Activated gamma-delta T cell treated with Interleukin-2 at 50 U/mL for 16 hours (primary cell): ENCODE measurements at regions not wholly inside any gene's neighbourhood (a gene's known extent, or its start where the extent isn't known, plus 50 kb on each side); places are given as distances from the start of the nearest gene placed in this dataset.

ENCODE experiments used
- DNase-seq: peaks from one replicate; pipeline ENCODE4 v3.0.0-alpha.2; 2020

DNA sequence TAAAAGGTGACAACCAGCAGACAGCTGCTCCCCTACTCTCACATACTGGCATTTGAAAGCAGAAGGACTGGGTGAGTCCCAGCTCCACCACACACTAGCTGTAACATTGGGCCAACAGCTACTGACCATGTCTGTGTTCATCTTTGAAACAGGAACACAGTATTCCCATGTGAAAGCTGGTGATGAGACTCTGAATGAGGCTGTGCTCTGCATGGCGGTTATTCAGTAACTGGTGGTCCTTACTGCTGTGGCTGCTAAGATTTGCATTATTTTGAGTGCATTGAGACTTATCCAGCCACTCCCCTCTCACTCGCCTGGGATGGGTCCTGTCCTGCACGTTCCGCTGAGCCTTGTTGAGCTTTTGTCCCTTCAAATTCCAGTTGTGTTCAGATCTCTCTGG is 342.9 kb downstream of the FOXL1 start:
- no peak for DNase-seq

DNA sequence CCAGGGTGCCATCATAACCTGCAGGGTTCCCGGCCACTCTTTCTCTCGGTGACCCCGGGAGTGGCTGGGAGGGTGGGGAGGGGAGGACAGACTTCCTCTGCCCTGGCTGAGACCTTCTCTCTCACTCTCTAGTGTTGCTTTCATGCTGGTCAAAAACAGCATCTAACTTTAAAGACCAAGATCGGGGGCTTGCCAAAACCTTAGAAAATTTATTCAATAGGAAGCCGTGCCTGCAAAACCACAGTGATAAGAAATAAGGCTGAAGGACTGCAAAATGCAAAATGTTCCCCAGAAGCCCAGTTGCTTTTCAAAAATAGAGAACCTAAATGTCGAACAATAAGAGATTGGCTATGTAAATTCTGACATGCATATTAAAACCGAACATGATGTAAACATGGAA is 344.0 kb downstream of the FOXL1 start:
- no peak for DNase-seq

DNA sequence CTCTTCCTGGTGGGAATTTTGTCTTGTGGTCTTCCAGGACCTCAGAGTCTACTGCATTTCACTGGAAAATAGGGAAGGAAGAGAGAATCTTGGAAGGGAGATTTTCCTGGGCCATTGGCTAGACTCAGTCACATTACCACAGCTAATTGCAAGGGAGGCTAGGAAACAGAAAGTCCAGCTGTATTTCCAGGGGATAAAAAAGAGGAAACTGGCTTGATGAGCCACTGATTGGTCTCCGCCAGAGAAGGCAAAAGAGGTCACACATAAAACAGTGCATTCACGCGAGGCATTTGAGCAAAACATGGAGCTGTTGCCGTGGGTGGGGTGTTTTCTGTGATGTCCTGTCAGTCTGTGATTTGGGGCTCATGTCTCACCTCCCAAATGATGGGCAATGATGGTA is 345.3 kb downstream of the FOXL1 start:
- no peak for DNase-seq

DNA sequence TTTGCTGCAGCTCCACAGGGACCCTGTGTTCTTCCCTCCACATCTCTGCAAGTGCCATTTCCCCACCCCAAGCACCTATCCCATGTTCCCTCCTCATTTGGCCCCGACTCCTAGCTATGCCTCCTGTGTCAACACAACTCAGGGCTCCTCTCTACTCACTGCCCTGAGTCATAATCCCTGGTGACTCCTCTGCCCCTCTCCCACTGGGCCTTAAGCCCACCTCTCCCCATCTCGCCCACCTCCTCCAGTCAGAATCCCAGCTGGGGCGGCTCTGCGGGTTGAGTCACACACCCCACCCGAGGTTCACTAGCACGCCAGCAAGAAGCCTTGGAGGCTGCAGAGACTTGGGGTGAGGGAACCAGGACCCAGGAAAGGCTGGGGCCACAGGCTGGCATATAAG is 346.2 kb downstream of the FOXL1 start:
- DNase-seq = no peak

DNA sequence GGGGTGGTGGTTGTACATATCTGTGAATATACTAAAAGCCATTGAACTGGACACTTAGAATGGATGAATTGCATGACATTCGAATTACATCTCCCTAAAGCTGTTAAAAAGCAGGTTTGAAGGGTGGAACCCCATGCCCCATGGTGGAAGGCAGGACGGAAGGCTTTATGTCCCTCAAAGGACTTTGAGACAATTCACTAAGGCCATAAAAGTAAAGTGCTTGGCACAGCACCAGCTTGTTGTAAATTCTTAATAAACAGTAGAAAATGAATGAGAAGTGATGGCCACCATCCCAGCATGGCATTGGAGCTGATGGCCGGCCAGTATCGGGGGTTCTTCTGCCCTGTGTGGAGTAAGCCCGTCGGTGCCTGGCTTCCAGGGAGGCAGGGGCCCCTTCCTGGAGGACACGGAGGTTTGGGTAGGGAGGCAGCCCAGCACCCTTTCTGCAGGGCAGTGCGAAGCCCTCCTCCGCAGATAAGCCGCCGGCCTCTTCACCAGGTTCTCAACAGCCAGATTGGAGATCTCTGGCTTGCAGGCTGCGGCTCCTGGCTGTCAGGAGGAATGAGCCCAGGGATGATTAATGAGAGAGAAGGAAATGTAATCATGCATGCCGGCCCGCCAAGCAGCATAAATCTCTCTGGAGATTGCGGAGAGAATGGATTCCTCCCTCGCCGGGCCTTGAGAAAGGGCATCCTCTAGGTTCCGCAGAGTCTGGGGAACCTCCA is 346.9 kb downstream of the FOXL1 start:
- DNase-seq = no peak

DNA sequence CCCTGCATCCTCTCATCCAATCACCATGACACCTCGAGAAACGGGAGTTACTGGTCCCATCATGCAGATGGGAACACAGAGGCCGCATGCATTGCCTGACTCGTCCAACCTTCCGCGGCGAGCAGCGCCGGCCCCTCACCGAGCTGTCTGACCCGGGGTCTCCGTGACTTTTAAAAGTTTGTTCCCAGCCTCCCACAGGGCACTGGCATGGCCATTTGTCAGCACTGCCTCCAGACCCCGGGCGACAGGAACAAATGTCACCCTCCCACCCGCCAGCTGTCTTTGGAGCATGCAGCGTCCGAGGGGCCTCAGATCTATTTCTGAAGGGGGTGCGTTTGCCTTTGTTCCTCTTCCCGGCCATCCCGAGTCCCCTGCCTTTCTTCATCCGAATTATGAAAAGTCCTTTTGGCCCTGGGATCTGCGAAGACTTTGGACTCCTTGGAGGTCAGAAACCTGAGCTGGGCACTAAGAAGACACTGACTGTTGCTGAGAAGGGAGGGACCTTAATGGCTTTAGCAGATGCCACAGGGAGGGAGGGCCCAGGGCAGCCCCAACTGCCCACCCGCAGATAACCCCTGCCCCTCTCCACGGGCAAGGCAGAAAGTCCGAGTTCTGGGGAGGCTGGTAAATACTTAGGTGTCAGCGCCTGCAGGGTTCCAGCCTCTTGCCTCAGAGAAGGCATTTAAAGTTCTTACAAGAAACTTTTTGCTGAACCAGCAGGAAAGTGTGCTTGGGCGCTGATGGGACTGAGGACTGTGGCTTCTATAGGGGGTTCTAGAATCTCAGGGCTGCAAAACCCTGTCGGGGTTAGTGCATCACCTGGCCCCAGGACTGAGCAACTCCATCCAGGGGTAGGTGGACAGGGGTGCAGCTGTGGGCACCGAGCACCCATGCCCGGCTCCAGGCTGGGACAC is 348.1 kb downstream of the FOXL1 start:
- DNase-seq = no peak

DNA sequence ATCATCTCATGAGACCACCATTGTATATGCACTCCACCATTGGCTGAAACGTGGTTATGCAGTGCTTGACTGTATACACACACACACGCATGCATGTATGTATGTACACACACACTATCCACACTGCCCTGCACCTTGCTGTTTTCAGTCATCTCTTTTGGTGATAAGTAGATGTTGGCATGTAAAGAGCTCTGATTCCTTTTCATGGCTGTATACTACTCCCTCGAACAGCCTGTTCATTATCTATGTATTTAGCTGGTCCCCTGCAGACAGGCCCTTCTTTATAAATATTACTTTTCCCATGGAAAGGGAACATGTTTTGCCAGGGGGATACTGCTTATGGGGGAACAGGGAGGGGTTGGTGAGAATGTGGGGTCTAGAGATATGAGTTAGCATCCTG is 349.4 kb downstream of the FOXL1 start:
- no peak for DNase-seq

DNA sequence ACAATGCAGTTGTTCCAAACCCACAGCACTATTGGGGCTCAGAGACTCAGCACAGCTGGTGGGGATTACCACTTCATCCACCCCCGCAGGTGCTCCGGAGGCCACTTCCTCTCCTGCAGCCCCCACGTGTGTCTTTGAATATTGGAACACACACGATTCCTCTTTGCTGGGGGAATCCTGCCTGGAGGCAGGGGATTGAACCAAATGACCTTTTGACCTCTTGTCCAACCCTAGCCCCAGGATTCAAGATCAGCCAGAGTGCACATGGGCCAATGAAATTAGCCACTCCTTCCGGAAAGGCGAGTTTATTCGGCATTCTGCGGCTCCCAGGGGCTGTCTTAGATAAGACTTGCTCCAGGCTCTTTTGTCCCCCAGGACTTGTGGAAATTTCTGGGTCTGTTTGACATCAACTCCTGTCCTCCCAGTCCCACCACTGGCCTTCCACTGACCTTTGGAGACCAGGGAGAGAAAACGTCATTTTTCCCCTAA is 350.2 kb downstream of the FOXL1 start:
- no peak for DNase-seq

DNA sequence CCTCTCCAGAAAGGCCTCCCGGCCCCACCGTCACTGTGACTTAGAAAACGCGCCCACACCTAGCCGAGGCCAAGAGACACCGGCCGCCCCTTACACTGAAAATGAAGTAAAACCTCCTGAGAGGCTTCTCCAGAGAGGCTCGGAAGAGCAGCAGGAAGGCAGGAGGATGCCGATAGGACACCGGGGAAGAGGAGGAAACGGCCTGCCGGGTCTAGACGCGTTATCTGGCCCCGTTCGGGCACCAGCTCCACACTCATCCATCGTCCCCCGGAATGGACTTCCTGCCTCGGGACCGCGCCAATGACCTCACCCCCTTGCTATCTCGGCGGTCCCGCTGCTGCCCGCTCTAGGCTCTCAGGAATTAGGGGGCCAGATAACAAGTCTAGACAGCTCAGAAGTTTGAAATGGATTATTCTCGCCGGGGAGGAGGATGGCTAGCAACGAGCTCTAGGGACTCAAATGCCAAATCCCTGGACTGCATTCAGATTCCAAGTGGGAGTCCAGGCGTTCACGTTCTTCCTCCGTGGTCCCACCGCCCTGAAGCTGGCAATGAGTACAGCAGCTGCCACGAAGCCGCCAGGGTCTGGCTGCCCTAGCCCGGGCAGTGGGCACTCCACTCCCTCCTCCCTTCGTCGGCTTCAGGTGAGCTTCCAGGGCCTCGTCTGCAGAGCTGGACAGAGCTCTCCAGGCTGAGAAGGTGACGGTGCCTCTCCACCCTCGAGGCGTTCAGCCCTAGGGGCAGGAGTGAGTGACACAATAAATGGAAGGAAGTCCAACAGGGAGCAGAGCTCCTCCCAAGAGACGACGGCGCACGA is 350.9 kb downstream of the FOXL1 start:
- no peak for DNase-seq

DNA sequence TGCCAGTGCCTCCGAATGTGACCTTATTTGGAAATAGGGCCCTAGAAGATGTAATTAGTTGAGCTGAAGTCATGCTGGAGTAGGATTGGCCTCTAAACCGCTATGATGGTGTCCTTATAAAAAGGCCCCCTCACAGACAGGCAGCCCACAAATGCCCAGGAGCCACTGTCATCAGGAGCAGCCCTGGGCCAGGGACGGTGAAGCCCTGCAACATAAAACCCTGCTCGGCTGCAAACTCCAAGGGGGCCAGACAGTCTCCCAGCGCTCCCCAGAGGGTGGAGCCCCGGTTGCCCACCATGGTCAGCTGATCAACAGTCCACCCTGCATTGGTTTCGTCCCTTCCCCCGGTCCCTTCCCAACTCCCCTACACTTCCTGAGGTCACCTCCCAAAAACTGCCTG is 351.7 kb downstream of the FOXL1 start:
- no peak for DNase-seq

DNA sequence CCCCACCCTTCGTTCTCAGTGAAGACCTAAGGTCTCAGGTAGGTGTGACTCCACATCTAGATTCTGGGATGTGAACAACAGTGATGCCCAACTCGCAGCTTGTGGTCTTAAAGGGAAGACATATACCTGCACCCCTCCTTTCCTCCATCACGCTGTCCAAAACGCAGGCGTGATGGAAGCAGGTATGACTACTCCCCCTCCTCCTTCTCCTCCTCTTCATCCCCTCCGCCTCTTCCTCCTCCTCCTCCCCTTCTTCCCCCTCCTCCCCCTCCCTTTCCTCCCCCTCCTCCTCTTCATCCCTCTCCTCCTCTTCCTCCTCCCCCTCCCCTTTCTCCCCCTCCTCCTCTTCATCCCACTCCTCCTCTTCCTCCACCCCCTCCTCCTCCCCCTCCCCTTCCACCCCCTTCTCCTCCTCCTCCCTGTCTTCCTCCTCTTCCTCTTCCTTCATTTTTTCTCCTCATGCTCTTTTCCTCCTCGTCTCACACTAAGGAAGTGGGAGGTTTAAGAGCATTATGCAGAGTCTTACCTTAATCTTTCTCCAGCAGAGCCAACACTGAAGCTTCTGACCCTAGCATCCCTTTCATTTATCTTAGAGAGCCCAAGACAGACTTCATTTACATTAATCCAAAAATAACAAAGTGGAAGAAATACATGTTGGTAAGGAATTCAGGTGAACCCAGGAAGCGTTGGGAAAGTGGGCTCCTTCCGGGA is 352.5 kb downstream of the FOXL1 start:
- DNase-seq = no peak

DNA sequence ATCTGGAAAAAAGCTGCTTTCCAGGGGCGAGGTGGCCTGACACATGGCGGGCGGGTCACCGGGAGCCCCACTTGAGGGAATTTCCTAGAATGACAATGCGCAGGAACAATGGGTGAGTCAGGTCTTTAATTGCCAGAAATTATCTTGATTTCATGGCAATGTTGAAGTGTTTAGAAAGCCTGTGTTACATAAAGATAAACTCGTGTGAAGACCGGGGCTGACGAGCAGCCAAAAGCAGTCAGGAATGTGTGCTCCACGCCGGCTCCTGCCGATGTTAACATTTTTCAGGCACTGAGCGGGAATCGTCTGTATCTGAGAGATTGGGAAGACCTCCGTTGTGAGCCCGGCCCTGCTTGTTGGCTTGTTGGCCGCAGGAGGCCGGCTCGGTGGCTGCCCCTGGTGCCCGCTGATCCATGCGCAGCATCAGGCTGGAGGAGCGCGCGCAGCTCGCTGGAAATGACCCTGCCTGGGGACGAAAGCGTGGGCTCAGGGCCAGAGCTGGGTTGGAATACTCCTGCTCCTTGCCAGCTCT is 353.1 kb downstream of the FOXL1 start:
- no peak for DNase-seq

DNA sequence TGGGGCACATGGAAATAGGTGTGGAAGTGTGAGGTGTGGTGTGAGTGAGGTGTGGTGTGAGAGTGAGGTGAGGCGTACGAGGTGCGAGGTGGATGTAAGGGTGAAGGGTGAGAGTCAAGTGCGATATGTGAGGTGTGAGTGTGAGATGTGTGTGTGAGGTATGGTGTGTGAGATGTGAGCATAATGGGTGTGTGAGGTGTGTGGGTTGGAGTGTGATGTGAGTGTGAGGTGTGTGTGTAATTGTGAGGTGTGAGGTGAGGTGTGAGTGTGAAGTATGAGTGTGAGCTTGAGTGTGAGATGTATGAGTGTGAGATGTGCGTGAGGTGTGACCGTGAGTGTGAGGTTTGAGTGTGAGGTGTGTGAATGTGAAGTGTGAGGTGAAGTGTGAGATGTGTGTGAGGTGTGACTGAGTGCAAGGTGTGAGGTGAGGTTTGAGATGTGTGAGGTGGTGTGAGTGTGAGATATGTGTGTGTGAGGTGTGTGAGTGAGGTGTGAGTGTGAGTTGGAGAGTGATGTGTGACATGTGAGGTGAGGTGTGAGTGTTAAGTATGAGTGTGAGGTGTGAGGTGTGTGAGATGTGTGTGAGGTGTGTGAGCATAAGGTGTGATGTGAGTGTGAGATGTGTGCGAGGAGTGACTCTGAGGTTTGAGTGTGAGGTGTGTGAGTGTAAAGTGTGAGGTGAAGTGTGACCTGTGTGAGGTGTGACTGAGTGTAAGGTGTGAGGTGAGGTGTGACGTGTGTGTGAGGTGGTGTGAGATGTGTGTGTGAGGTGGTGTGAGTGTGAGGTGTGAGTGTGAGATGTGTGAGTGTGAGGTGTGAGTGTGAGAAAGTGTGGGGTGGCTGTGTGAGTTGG is 354.0 kb downstream of the FOXL1 start:
- DNase-seq = no peak

DNA sequence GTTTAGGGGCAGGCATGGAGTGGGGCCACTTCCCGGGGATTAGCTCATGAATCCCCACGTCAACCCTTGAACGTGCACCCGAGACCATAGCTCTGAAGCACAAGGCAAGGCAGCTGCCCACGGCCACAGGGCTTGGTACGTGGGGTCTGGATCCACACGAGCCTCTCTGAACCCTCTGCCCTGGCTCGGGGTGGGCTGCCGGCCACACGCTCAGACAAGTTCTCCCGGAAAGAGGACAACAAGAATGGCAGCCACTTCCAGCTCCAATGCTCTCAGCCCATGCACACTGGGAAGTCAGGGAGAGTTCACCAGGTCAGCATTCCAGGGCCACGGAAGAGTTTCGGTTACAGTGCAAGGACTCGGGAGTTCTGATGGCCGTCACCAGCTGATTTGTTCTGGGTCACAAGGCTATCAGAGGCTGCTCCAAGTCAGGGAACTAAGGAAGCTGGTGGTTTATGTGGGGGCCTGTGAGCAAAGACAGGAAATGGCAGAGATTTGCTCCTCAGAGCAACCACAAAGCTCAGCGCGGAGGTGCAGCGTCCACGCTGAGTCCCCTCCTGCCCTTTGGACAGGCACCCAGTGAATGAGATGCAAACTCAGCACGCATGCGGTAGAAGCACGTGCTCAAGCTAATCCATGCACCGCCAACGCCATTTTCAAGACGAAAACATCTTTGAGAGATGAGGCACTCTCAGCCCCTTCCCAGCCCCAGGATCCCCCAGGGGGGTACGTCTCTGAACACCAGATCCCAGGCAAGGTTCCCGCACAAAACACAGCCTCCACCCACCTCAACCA is 356.4 kb downstream of the FOXL1 start:
- no peak for DNase-seq

DNA sequence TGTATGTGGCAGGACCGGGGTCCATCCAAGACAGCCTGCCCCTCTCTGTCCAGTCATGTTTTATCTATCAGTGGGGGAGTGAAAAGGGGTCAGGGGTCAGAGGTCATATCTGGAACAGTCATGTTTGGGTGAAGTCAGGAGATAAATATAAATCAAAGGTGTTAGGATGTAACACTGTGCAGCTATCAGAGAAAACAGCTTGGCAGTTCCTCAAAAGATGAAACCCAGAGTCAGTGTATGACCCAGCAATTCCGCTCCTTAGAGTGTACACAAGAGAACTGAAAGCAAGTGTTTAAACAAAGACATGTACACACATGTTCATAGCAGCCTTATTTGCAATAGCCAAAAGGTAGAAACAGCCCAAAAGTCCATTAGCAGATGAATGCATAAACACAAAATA is 361.3 kb downstream of the FOXL1 start:
- no peak for DNase-seq

DNA sequence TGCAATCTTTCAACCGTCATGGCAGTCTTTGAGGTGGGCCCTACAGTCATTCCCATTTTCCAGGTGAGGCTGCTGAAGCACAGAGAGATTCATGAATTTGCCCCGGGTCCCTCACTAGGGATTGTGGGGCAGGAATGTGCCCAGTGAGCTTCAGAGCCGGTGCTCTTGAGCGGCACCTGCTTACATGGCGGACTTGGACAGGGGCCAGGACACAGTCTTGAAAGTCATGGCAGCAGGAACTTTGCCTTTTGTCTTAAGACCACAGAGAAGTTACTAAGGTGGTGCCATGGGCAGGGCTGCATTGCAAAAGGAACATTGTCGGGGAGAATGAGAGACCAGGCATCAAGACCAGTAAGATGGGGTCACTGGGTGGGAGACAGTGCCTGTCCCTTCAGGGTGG is 363.4 kb downstream of the FOXL1 start:
- DNase-seq = no peak

DNA sequence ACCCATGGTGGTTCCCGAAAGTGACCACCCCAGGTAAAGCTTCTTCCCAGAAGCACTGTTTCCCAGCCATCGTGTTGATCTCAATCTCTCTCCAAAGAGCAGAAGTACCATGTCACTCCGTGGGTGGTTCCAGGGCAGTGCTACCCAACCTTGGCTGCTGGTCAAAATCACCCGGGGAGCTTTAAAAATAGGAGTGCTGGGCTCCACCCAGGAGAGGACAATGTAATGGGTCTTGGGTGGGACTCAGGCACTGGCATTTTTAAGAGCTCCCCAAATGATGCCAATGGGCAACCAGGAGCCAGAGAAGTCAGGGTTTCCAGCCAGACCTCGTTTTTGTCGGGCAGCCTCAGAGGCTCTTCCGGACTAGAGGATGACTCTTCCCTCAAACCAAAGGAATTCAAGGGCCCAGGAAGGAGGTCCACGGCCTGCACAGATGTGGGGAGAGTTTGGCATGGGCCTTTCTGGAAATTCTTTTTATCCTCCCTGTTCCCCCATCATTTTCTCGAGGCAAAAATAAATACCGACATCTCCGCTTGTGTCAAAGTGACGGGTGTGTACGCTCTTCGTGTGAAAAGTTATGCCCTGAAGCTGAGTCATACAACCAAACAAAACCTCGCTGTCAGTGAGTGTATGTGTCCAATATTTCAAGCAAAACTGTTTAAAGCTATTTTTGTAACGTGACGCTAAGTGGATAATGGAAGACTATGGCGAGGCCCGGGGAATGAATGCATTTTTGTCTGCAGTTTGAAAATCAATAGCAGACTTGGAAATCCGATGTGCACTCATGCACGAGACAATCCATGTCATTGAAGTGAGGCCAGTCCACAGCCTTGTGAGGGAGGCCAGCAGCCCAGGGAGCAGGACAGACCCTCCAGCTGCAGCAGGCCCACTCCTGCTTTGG is 364.1 kb downstream of the FOXL1 start:
- DNase-seq = no peak

DNA sequence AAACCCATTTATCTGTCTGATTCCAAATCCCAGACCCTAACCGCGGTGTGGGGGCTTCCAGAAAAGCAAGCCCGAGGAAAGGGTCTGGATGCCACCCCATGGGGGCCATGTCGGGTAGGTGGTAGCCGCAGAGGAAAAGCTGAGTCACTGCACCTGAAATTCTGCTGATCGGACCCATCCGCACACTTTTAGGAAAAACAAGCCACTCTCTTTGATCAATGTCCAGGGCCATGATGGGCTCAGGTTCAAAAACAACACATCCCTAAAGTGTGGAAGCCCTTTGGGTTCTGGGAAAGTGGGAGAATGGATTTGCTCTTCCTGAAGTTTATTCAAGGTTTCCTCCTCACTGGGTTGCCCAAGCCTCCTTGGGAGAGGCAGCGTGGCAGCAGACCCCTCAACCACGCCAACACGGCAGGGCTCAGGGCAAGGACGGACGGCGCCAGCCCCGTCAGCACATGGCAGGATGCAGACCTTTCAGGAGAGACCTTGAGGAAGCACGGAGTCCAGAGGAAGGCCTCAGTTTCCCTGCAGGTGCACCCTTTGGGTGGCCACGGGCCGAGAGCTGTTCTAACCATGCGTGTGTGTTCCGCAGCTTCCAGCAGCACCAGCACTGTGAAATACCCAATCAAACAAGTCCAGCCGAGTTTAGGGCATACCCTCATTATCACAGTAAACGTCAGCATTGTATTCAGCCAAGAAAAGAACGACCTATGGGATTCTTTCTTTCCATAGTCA is 367.0 kb downstream of the FOXL1 start:
- no peak for DNase-seq

DNA sequence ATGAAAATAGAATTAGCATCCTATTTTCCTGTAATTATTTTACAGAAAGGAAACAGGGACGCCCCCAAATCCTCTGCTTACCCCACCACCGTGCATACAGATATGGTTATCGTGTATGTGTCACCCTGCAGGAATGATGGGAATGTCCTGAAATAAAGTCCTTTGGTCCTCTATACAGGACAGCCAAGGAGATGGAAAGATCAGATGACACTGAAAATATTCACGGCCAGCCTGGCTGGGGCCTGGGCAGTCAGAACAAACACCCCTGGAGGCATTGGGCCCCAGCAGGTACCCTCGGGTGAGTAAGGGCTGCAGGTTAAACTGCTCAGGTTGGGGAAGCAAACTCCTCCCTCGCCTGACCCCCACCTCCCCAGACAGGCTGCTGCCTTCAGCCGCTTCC is 368.0 kb downstream of the FOXL1 start:
- no peak for DNase-seq
